Adrenal gland (tissue), 5 donors: ENCODE measurements at regions not wholly inside any gene's neighbourhood (a gene's known extent, or its start where the extent isn't known, plus 50 kb on each side); places are given as distances from the start of the nearest gene placed in this dataset.

Experiments used
- CTCF ChIP-seq, 6 experiments: fragments of 450-650 bp in 4 of 6; fragments of 200-600 bp in 2 of 6; sonication (generic) in 1 of 6; IDR thresholded peaks; 1 replicate in 5 of 6; 2 replicates in 1 of 6; pipeline versions ENCODE4 v1.5.1 to v1.8.0; 2016 to 2021; ENCODE audit warnings: antibody characterized with exemption in 6 of 6, mild to moderate bottlenecking in 2 of 6, moderate library complexity in 1 of 6
- POLR2A ChIP-seq, 2 donors: fragments of 450-650 bp; IDR thresholded peaks; one replicate each; pipeline ENCODE4 v1.6.1; 2017; ENCODE audit warnings: antibody characterized with exemption in 2 of 2, mild to moderate bottlenecking in 2 of 2, moderate library complexity in 1 of 2
- donor health status: DM: no; HTN: no; CAD: no.

DNA sequence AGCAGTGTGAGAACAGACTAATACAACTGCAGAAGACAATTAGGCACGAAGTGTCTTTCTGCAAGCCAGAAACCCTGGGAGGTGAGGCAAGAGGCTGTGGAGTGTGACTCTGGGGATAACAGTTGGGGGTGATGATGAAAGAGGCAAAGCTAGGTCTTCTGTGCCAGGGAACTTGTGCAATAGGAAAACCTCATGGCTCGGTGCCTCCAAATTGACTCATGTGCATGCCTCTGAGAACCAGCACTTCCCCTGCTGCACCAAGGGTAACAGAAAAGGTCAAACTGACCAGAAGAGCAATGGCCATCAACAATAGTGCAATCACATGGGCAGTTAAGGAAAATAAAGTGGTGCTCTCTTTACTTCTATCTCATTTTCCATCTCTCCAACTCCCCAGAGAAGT lies 136.4 kb downstream of the SCG2 start:
- no peak for TF ChIP-seq CTCF (IDR thresholded peaks at IDR 0.05)
- TF ChIP-seq POLR2A (IDR thresholded peaks at IDR 0.05): no peak
